Ovary (tissue), 3 donors: ENCODE measurements at regions not wholly inside any gene's neighbourhood (a gene's known extent, or its start where the extent isn't known, plus 50 kb on each side); places are given as distances from the start of the nearest gene placed in this dataset.

ENCODE experiments used
- CTCF ChIP-seq, 3 donors: fragments of 450-650 bp in 2 of 3; fragments of 200-600 bp in 1 of 3; IDR thresholded peaks; one replicate each; pipeline versions ENCODE4 v1.5.1 to v1.8.0; 2016 to 2022; ENCODE audit warnings: antibody characterized with exemption in 3 of 3, mild to moderate bottlenecking in 1 of 3
- POLR2A ChIP-seq: fragments of 450-650 bp; IDR thresholded peaks from one replicate; pipeline ENCODE4 v1.6.1; 2017; ENCODE audit warnings: antibody characterized with exemption, mild to moderate bottlenecking, moderate library complexity
- donor health status: DM: no; HTN: no; CAD: no.

- no peak for TF ChIP-seq CTCF (IDR thresholded peaks at IDR 0.05)
- no peak for TF ChIP-seq POLR2A
Observed at GRCh38 chr15:98330258-98330657, 318.1 kb upstream of the IGF1R start.
